ENCODE measurements at regions not wholly inside any gene's neighbourhood (a gene's known extent, or its start where the extent isn't known, plus 50 kb on each side); places are given as distances from the start of the nearest gene placed in this dataset.

DNA sequence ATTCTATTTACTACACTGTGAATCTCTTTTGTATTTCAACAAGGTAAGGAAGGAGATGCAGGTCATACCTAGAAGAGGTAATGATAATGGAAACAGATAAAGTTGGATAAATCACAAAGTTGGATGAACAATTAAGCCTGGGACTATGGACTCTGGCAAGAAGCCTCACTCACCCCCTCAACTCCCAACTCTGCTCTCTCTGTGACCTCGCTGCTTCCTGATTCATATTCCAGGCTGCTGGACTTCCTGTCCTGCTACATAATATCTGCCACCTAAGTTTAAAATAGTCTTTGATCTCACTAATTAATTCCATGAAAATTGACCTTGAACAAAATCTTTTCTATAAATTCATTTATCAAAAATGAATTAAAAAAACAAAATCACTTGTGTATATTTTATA lies 215.3 kb downstream of the CALCRL start:
- TF ChIP-seq, protein P1, sequence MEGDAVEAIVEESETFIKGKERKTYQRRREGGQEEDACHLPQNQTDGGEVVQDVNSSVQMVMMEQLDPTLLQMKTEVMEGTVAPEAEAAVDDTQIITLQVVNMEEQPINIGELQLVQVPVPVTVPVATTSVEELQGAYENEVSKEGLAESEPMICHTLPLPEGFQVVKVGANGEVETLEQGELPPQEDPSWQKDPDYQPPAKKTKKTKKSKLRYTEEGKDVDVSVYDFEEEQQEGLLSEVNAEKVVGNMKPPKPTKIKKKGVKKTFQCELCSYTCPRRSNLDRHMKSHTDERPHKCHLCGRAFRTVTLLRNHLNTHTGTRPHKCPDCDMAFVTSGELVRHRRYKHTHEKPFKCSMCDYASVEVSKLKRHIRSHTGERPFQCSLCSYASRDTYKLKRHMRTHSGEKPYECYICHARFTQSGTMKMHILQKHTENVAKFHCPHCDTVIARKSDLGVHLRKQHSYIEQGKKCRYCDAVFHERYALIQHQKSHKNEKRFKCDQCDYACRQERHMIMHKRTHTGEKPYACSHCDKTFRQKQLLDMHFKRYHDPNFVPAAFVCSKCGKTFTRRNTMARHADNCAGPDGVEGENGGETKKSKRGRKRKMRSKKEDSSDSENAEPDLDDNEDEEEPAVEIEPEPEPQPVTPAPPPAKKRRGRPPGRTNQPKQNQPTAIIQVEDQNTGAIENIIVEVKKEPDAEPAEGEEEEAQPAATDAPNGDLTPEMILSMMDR (IDR thresholded peaks at IDR 0.05; ENCODE audit: insufficient read depth, low read depth, low read length): no peak
- no peak for TF ChIP-seq EZH2 (IDR thresholded peaks at IDR 0.05; ENCODE audit: insufficient read depth, low read length)
